Thymus (tissue), 11 donors: ENCODE measurements at regions not wholly inside any gene's neighbourhood (a gene's known extent, or its start where the extent isn't known, plus 50 kb on each side); places are given as distances from the start of the nearest gene placed in this dataset.
"Not testable (repeated sequence)": the region's sequence is repeated elsewhere in the genome, so short reads cannot be mapped to it uniquely, and the experiment has no call there.

ENCODE experiments used
- DNase-seq, 9 donors: peaks; one replicate each; pipeline ENCODE4 v3.0.0-alpha.2; 2013; ENCODE audit warnings: low spot score in 9 of 9, low read depth in 6 of 9, missing footprints in 1 of 9
- H3K27ac ChIP-seq, 2 donors: one replicate each; pipeline ENCODE4 v1.5.1; 2013; ENCODE audit warnings: control low read depth in 1 of 2, low read depth in 1 of 2, low read length in 1 of 2, mild to moderate bottlenecking in 1 of 2, moderate library complexity in 1 of 2
- H3K27me3 ChIP-seq, 2 donors: one replicate each; pipeline ENCODE4 v1.5.1; 2013; ENCODE audit warnings: low read length in 1 of 2; ENCODE audit not compliant: control insufficient read depth in 2 of 2, insufficient read depth in 1 of 2
- H3K36me3 ChIP-seq, 2 donors: one replicate each; pipeline ENCODE4 v1.5.1; 2013; ENCODE audit warnings: low read length in 1 of 2, mild to moderate bottlenecking in 1 of 2, moderate library complexity in 1 of 2; ENCODE audit not compliant: control insufficient read depth in 2 of 2, insufficient read depth in 2 of 2
- H3K4me1 ChIP-seq, 2 donors: one replicate each; pipeline ENCODE4 v1.5.1; 2013; ENCODE audit warnings: low read length in 2 of 2; ENCODE audit not compliant: control insufficient read depth in 2 of 2, insufficient read depth in 2 of 2
- H3K4me3 ChIP-seq, 2 donors: one replicate each; pipeline ENCODE4 v1.5.1; 2013; ENCODE audit warnings: low read length in 2 of 2, control low read depth in 1 of 2, mild to moderate bottlenecking in 1 of 2
- H3K9me3 ChIP-seq, 2 donors: one replicate each; pipeline ENCODE4 v1.5.1; 2013; ENCODE audit warnings: low read length in 1 of 2, mild to moderate bottlenecking in 1 of 2; ENCODE audit not compliant: control insufficient read depth in 2 of 2, insufficient read depth in 1 of 2
- WGBS: extraction: QIAGEN DNeasy Blood & Tissue Kit; methylation state at CpG from one replicate; pipeline ENCODE4 v1.1.7; 2013; 5-methylcytosine and 5-hydroxymethylcytosine counted together
- donor health status: healthy.

DNA sequence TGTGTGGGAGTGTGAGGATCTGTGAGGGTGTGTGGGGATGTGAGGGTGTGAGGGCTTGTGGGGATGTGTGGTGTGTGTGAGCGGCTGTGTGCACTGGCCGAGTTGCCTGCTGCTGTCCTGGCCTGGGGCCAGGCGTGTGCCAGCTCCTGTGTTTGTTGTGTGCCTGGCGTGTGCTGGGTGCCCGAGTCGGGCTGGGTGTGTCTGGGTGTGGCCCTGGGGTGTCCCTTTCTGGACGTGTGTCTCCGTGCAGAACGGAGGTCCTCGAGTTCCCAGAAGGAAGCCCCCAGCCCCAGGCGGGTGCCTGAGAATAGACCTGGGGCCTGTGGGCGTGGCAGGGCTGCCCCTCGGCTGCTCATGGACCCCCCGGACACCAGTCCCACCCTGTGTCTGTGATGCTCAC is 157.7 kb downstream of the TMEM121 start:
- not testable (repeated sequence) for H3K27me3 ChIP-seq, H3K9me3 ChIP-seq, DNase-seq, H3K36me3 ChIP-seq, H3K27ac ChIP-seq, H3K4me1 ChIP-seq, H3K4me3 ChIP-seq
- 86% methylated on average over 14 of the region's 14 CpGs for WGBS

DNA sequence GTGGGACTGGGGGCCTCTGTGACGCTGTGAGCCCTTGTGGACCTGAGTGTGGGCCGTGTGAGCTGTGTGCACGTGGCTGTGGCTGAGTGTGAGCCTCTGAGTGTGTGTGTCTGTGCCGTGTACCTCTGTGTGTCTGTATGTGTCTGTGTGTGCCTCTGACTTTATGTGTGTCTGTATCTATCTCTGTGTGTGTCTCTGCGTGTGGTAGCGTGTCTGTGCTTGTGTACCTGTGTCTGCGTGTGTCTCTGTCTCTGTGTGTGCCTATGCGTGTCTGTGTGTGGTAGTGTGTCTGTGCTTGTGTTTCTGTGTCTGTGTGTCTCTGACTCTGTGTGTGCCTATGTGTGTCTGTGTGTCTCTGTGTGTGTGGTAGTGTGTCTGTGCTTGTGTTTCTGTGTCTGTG is 158.2 kb downstream of the TMEM121 start:
- not testable (repeated sequence) for H3K27me3 ChIP-seq, H3K4me3 ChIP-seq, H3K9me3 ChIP-seq, H3K27ac ChIP-seq, DNase-seq, H3K4me1 ChIP-seq, H3K36me3 ChIP-seq
- 87% methylated on average over 6 of the region's 8 CpGs for WGBS

DNA sequence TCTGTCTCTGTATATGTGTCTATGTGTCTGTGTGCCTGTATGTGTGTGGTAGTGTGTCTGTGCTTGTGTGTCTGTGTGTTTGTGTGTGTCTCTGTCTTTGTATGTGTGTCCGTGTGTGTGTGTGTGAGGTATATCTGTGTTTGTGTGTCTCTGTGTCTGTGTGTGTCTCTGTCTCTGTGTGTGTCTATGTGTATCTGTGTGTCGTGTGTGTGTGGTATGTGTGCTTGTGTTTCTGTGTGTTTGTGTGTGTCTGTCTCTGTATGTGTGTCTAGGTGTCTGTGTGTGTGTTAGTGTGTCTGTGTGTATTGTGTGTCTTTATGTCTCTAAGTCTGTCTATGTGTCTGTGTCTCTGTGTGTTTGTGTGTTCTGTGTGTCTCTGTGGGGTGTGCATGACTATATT is 158.6 kb downstream of the TMEM121 start:
- H3K9me3 ChIP-seq: no peaks in the 10 kb centered on the region
- WGBS: 96% methylated on average over 2 of the region's 2 CpGs
- H3K36me3 ChIP-seq: no peaks in the 10 kb centered on the region
- no peaks in the 10 kb centered on the region for H3K27me3 ChIP-seq
- no peak overlapping the region for H3K27ac ChIP-seq
- no peak overlapping the region for H3K4me3 ChIP-seq
- no peaks in the 10 kb centered on the region for H3K4me1 ChIP-seq
- DNase-seq: no peak

DNA sequence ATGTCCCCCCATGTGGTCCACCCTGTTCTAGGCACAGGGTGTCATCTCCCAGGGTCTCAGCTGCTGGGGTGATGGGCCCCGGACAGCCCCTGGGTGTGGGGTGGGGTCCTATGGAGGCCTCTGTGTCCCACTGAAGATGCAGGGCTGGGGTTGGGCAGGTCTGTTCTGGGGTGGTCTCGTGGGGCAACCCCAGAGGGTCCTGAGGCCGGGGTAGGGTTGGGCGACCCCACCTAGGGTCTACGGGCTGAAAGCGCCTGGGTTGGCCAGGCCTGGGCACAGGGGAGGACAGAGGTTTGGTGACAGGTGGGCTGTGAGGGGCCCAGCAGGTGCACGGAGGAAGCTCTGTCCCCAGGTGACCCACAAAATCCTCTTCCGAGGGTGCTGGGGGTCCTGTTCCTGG is 159.2 kb downstream of the TMEM121 start:
- H3K4me1 ChIP-seq, H3K27me3 ChIP-seq, H3K36me3 ChIP-seq, H3K9me3 ChIP-seq, H3K4me3 ChIP-seq, DNase-seq, H3K27ac ChIP-seq: not testable (repeated sequence)
- 72% methylated on average over 5 of the region's 8 CpGs for WGBS

DNA sequence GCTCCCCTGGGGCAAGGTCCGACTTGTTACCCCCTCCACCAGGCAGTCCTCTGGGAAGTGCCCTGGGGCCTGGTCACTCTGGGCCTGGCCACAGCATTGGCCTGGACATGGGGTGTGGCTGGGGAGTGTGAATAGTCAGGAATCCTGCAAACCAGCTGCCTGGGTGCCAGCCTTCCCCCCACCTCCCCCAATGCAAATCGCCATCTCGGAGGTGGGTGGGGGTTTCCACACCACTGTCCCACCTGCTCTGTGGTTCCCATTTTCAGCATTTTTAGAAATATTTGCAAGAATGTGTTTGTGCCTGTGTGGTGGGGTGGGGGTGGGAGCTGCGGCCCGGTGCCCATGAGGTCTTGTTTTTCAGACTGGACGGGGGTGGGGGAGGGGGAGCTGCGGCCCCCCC is 159.7 kb downstream of the TMEM121 start:
- H3K4me3 ChIP-seq, H3K36me3 ChIP-seq, H3K27ac ChIP-seq, H3K27me3 ChIP-seq, H3K4me1 ChIP-seq, H3K9me3 ChIP-seq, DNase-seq: not testable (repeated sequence)
- no CpG with 5 or more reads among the region's 7 CpGs for WGBS

DNA sequence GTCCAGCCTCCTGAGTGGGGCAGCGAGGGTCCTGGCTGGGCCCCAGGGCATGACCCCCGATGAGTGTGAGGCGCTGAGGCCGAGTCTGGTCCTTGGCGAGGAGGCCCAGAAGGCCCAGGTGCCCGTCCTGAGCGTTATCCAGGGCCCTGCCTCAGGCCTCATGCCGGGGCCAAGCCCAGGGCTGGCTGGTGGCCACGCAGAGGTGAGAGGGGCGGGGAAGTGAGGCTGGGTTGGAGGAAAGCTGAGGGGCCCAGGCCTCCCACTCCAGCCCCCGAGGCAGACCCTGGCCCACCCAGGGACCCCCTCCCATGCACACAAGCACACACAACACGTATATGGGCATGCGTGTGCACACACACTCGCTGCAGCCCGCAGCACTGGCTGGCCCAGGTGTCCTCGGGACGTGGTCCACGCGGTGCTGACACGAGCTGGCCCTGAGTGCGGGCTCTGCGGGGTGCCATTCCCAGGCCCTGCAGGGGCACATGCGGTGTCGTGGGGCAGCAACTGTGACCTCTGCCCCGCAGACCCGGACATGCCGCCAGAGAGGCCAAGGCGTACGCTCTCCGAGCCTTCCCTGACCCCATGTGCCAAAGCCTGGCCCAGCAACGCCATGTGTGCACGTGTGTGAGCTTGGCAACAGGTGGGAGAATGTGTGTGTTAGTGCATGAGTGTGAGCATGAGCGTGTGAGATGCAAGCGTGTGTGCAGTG is 160.2 kb downstream of the TMEM121 start:
- WGBS: 97% methylated on average over 21 of the region's 34 CpGs
- H3K27ac ChIP-seq, H3K27me3 ChIP-seq, H3K9me3 ChIP-seq, H3K4me3 ChIP-seq, H3K4me1 ChIP-seq, DNase-seq, H3K36me3 ChIP-seq: not testable (repeated sequence)

DNA sequence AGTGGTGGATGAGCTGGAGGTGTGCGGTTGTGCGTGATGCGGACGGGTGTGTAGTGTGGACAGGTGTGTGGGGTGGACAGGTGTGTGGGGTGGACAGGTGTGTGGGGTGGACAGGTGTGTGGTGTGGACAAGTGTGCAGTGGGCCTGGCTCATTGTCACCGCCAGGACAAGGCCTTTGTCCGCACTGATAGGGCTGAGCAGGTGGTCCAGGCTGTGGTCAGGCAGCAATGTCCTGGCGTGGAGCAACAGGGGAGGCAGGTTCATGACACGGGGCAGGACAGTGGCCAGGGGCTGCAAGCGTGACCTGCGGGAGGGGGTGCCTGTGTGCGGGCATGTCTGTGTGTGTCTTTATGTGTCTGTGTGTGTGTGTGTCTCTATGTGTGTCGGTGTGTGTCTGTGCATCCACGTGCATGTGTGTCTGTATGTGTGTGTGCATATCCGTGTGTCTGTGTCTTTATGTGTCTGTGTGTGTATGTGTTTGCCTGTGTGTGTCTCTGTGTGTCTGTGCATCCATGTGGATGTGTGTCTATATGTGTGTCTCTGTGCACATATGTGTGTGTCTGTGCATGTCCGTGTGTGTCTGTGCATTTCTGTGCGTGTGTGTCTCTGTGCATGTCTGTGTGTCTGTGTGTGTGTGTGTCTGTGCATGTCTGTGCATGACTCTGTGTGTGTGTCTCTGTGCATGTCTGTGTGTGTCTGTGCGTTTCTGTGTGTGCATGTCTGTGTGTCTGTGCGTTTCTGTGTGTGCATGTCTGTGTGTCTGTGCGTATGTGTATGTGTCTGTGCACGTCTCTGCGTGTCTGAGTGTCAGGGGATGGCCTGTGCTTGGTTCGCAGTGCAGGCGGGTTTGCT is 161.0 kb downstream of the TMEM121 start:
- not testable (repeated sequence) for H3K4me1 ChIP-seq, H3K27ac ChIP-seq, H3K9me3 ChIP-seq, H3K36me3 ChIP-seq, H3K4me3 ChIP-seq, H3K27me3 ChIP-seq, DNase-seq
- 86% methylated on average over 23 of the region's 23 CpGs for WGBS

DNA sequence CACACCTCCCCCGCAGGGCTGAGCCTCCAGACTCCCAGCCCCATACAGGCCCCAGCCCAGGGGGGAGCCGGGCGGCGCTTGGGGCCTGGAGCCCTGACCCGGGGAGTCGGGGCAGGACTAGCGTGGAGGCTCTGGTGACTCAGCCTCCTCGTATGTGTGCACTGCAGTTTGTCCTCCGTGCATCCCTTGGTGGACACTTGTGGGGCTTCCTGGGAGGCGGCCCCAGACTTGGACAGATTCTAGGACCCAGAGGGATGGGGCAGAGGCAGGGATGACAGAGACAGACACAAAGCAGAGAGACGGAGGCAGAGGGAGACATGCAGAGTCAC is 161.6 kb downstream of the TMEM121 start:
- DNase-seq: not testable (repeated sequence)
- WGBS: 80% methylated on average over 11 of the region's 11 CpGs

DNA sequence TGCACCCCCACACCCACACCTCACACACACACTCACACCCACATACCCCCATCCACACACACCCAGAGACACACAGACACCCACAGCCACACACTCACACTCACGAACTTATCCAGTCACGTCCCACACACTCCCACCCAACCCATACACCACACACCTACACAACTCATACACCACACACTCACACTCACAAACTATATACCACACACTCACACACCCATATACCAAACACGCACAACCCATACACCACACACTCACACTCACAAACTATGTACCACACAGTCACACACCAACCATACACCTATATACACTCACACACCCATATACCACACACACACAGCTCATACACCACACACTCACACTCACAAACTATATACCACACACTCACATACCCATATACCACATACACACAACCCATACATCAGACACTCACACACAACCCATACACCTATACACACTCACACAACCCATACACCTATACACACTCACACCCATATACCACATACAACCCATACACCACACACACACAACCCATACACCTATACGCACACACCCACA is 162.4 kb downstream of the TMEM121 start:
- DNase-seq, H3K4me1 ChIP-seq, H3K4me3 ChIP-seq, H3K27ac ChIP-seq, H3K36me3 ChIP-seq, H3K9me3 ChIP-seq, H3K27me3 ChIP-seq: not testable (repeated sequence)
- WGBS: 93% methylated on average over 4 of the region's 4 CpGs

More for the DNA sequence above, 161.6 kb downstream of the TMEM121 start:
- H3K4me1 ChIP-seq, H3K4me3 ChIP-seq, H3K36me3 ChIP-seq, H3K27me3 ChIP-seq, H3K27ac ChIP-seq, H3K9me3 ChIP-seq: not testable (repeated sequence)
